GM19397 (cell line): ENCODE measurements at regions not wholly inside any gene's neighbourhood (a gene's known extent, or its start where the extent isn't known, plus 50 kb on each side); places are given as distances from the start of the nearest gene placed in this dataset.
"Not testable (repeated sequence)": the region's sequence is repeated elsewhere in the genome, so short reads cannot be mapped to it uniquely, and the experiment has no call there.

Experiments used
- ATAC-seq: cut with Tn5 transposase; IDR thresholded peaks from one replicate; pipeline ENCODE4 v1.9.1; 2021; ENCODE audit warnings: mild to moderate bottlenecking, moderate library complexity; ENCODE audit not compliant: unreplicated experiment

GRCh38 chr1:78203410-78203982 is 157.7 kb downstream of the GIPC2 start:
- not testable (repeated sequence) for ATAC-seq

GRCh38 chr1:78210175-78210574 is 164.4 kb downstream of the GIPC2 start:
- no peak for ATAC-seq

GRCh38 chr1:78211483-78212092 is 165.8 kb downstream of the GIPC2 start:
- no peak for ATAC-seq

GRCh38 chr1:78214334-78214733 is 168.6 kb downstream of the GIPC2 start:
- no peak for ATAC-seq

GRCh38 chr1:78222225-78222959 is 176.6 kb downstream of the GIPC2 start:
- no peak for ATAC-seq

GRCh38 chr1:78222960-78223358 is 177.2 kb downstream of the GIPC2 start:
- no peak for ATAC-seq

GRCh38 chr1:78223417-78224215 is 177.8 kb downstream of the GIPC2 start:
- ATAC-seq = no peak

- no peak for ATAC-seq
These were observed 178.6 kb downstream of the GIPC2 start for GRCh38 chr1:78224246-78224785.

GRCh38 chr1:78224861-78225552 is 179.2 kb downstream of the GIPC2 start:
- no peak for ATAC-seq

GRCh38 chr1:78226784-78227183 is 181.0 kb downstream of the GIPC2 start:
- no peak for ATAC-seq

GRCh38 chr1:78227705-78228635 is 182.2 kb downstream of the GIPC2 start:
- no peak for ATAC-seq

- ATAC-seq = no peak
These were observed 183.6 kb downstream of the GIPC2 start for GRCh38 chr1:78229344-78229743.

- no peak for ATAC-seq
These were observed 185.7 kb downstream of the GIPC2 start for GRCh38 chr1:78231477-78231876.

GRCh38 chr1:78231894-78232293 is 186.1 kb downstream of the GIPC2 start:
- no peak for ATAC-seq

GRCh38 chr1:78232630-78233029 is 186.9 kb downstream of the GIPC2 start:
- ATAC-seq = no peak

GRCh38 chr1:78234496-78234895 is 188.7 kb downstream of the GIPC2 start:
- ATAC-seq = no peak

GRCh38 chr1:78236716-78237115 is 190.9 kb downstream of the GIPC2 start:
- no peak for ATAC-seq

- ATAC-seq = no peak
These were observed 191.7 kb downstream of the GIPC2 start for GRCh38 chr1:78237364-78237916.

GRCh38 chr1:78240191-78240590 is 194.4 kb downstream of the GIPC2 start:
- ATAC-seq = no peak
